CD14-positive monocyte (primary cell): ENCODE measurements at regions not wholly inside any gene's neighbourhood (a gene's known extent, or its start where the extent isn't known, plus 50 kb on each side); places are given as distances from the start of the nearest gene placed in this dataset.

Experiments
- DNase-seq, 3 donors: peaks; one replicate each; pipeline ENCODE4 v3.0.0-alpha.2; 2011 to 2022
- H2AFZ ChIP-seq: 2 replicates; pipeline ENCODE4 v1.6.0; 2012; ENCODE audit warnings: mild to moderate bottlenecking, low read depth, low read length, inconsistent platforms; ENCODE audit not compliant: insufficient read depth, poor library complexity, severe bottlenecking
- H3K27ac ChIP-seq, 2 donors: 1 replicate in 1 of 2; 2 replicates in 1 of 2; pipeline ENCODE4 v1.5.1; 2012 to 2013; ENCODE audit warnings: low read length in 2 of 2, control low read depth in 1 of 2, inconsistent platforms in 1 of 2, low read depth in 1 of 2, mild to moderate bottlenecking in 1 of 2
- H3K27me3 ChIP-seq, 2 donors: one replicate each; pipeline versions ENCODE4 v1.6.0 to v1.6.1; 2011 to 2013; ENCODE audit warnings: low read length in 2 of 2; ENCODE audit not compliant: control insufficient read depth in 2 of 2, insufficient read depth in 2 of 2
- H3K36me3 ChIP-seq, 2 donors: replicated peaks in 1 of 2; 1 replicate in 1 of 2; 2 replicates in 1 of 2; pipeline versions ENCODE4 v1.5.1 to v1.6.1; 2012 to 2013; ENCODE audit warnings: low read length in 2 of 2, control low read depth in 1 of 2, inconsistent platforms in 1 of 2, mild to moderate bottlenecking in 1 of 2; ENCODE audit not compliant: insufficient read depth in 2 of 2, control insufficient read depth in 1 of 2
- H3K4me1 ChIP-seq, 2 donors: 1 replicate in 1 of 2; 2 replicates in 1 of 2; pipeline versions ENCODE4 v1.5.1 to v1.6.1; 2012 to 2013; ENCODE audit warnings: low read length in 2 of 2, control low read depth in 1 of 2, inconsistent platforms in 1 of 2, mild to moderate bottlenecking in 1 of 2, moderate library complexity in 1 of 2; ENCODE audit not compliant: insufficient read depth in 2 of 2, control insufficient read depth in 1 of 2
- H3K4me2 ChIP-seq: replicated peaks from 2 replicates; pipeline ENCODE3; 2012; ENCODE audit warnings: low read length, moderate library complexity, mild to moderate bottlenecking; ENCODE audit not compliant: poor library complexity, severe bottlenecking; ENCODE audit errors: extremely low read depth
- H3K4me3 ChIP-seq, 3 experiments: fragments of 200-600 bp in 1 of 3; sonication (generic) in 1 of 3; replicated peaks in 1 of 3; 1 replicate in 2 of 3; 2 replicates in 1 of 3; pipeline ENCODE4 v1.5.1; 2011 to 2013; ENCODE audit warnings: low read length in 3 of 3, mild to moderate bottlenecking in 3 of 3, control low read depth in 2 of 3, low read depth in 2 of 3, inconsistent platforms in 1 of 3, moderate library complexity in 1 of 3
- H3K79me2 ChIP-seq: 2 replicates; pipeline ENCODE4 v1.6.0; 2012; ENCODE audit warnings: mild to moderate bottlenecking, control low read depth, inconsistent platforms, low read length, moderate library complexity; ENCODE audit not compliant: insufficient read depth
- H3K9ac ChIP-seq: 2 replicates; pipeline ENCODE4 v1.6.0; 2017; ENCODE audit warnings: low read length, mild to moderate bottlenecking; ENCODE audit not compliant: insufficient read depth, poor library complexity, severe bottlenecking
- H3K9me3 ChIP-seq, 2 donors: replicated peaks in 1 of 2; 1 replicate in 1 of 2; 2 replicates in 1 of 2; pipeline versions ENCODE4 v1.5.1 to v1.6.1; 2012 to 2013; ENCODE audit warnings: low read length in 2 of 2, control low read depth in 1 of 2; ENCODE audit not compliant: control insufficient read depth in 1 of 2, insufficient read depth in 1 of 2
- H4K20me1 ChIP-seq: 2 replicates; pipeline ENCODE4 v1.6.0; 2012; ENCODE audit warnings: mild to moderate bottlenecking, low read length, control low read depth, moderate library complexity; ENCODE audit not compliant: insufficient read depth
- H3K27ac Mint-ChIP-seq, 7 donors: one replicate each; pipeline ENCODE4 v1.8.0; 2020; ENCODE audit warnings: mild to moderate bottlenecking in 7 of 7, mixed read lengths in 7 of 7, moderate library complexity in 6 of 7, inconsistent platforms in 2 of 7
- H3K27me3 Mint-ChIP-seq, 3 donors: one replicate each; pipeline ENCODE4 v1.8.0; 2021 to 2022; ENCODE audit warnings: low read depth in 3 of 3, mild to moderate bottlenecking in 3 of 3, mixed read lengths in 3 of 3, moderate library complexity in 3 of 3, inconsistent platforms in 1 of 3
- H3K36me3 Mint-ChIP-seq, 2 donors: one replicate each; pipeline ENCODE4 v1.8.0; 2020; ENCODE audit warnings: mixed read lengths in 2 of 2, inconsistent platforms in 1 of 2, mild to moderate bottlenecking in 1 of 2
- H3K4me1 Mint-ChIP-seq: one replicate; pipeline ENCODE4 v1.8.0; 2020; ENCODE audit warnings: mild to moderate bottlenecking, mixed read lengths
- H3K4me3 Mint-ChIP-seq, 2 donors: one replicate each; pipeline ENCODE4 v1.8.0; 2020; ENCODE audit warnings: mild to moderate bottlenecking in 2 of 2, mixed read lengths in 2 of 2, moderate library complexity in 1 of 2
- H3K9me3 Mint-ChIP-seq, 7 donors: one replicate each; pipeline ENCODE4 v1.8.0; 2020 to 2022; ENCODE audit warnings: mixed read lengths in 7 of 7, mild to moderate bottlenecking in 6 of 7, moderate library complexity in 6 of 7, inconsistent platforms in 2 of 7
- WGBS: methylation state at CpG from one replicate; pipeline ENCODE4 v1.1.5; 2013; ENCODE audit warnings: missing lambda C conversion rate; ENCODE audit not compliant: insufficient coverage; 5-methylcytosine and 5-hydroxymethylcytosine counted together
- intact Hi-C, 2 donors: fragments of 100-400 bp; cut with micrococcal nuclease; formaldehyde crosslinking; loops; one replicate each; pipeline versions ENCODE4 v1.15.0 to v1.15.1; 2023
- TF ChIP-seq, protein P1 (sequence below): fragments of 200-600 bp; IDR thresholded peaks from one replicate; pipeline ENCODE4 v1.8.0; 2022; ENCODE audit warnings: antibody characterized with exemption, mild to moderate bottlenecking

DNA sequence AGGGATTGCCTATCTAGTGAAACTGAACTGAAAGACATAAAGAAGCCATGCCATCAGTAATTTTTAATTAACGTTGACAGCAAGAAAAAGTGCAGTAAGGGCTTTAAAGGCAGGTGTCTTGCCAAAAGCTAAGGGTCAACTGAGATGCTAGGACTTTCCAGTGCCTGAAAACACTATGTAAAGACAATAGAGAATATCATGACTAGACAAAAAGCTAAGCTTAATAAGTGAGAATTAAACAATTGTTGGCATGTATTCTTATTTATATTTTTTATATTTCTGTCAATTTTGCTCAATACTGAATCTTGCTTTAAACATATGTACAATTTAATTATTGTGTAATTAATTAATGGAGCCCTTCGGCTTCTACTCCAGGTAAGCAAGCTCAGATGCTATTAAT, 803.1 kb downstream of the IGSF11 start:
- no peak overlapping the region for H3K9ac ChIP-seq
- H3K4me3 Mint-ChIP-seq, result no peak overlapping the region
- H3K4me1 Mint-ChIP-seq, result no peaks in the 10 kb centered on the region
- no peak for DNase-seq
- no peak overlapping the region for H3K27ac ChIP-seq
- no peak overlapping the region for H2AFZ ChIP-seq
- peaks cover 0 to 6% of the 10 kb centered on the region in 2 donors for H3K9me3 ChIP-seq
- no CpG with 5 or more reads among the region's 2 CpGs for WGBS
- peaks cover 0 to 6% (median 0%) of the 10 kb centered on the region in 7 donors for H3K9me3 Mint-ChIP-seq
- TF ChIP-seq, protein P1, sequence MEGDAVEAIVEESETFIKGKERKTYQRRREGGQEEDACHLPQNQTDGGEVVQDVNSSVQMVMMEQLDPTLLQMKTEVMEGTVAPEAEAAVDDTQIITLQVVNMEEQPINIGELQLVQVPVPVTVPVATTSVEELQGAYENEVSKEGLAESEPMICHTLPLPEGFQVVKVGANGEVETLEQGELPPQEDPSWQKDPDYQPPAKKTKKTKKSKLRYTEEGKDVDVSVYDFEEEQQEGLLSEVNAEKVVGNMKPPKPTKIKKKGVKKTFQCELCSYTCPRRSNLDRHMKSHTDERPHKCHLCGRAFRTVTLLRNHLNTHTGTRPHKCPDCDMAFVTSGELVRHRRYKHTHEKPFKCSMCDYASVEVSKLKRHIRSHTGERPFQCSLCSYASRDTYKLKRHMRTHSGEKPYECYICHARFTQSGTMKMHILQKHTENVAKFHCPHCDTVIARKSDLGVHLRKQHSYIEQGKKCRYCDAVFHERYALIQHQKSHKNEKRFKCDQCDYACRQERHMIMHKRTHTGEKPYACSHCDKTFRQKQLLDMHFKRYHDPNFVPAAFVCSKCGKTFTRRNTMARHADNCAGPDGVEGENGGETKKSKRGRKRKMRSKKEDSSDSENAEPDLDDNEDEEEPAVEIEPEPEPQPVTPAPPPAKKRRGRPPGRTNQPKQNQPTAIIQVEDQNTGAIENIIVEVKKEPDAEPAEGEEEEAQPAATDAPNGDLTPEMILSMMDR, result no peak
- H3K4me3 ChIP-seq, result no peak overlapping the region
- no peaks in the 10 kb centered on the region for H3K79me2 ChIP-seq
- H3K27ac Mint-ChIP-seq, result no peak overlapping the region
- H3K4me2 ChIP-seq, result no peak overlapping the region
- no peaks in the 10 kb centered on the region for H4K20me1 ChIP-seq
- H3K4me1 ChIP-seq, result no peaks in the 10 kb centered on the region
- no peaks in the 10 kb centered on the region for H3K36me3 ChIP-seq
- H3K36me3 Mint-ChIP-seq, result no peaks in the 10 kb centered on the region
- no peaks in the 10 kb centered on the region for H3K27me3 ChIP-seq
- H3K27me3 Mint-ChIP-seq, result peaks cover 0 to 3% (median 0%) of the 10 kb centered on the region in 3 donors
- intact Hi-C loops, result no loop called here

DNA sequence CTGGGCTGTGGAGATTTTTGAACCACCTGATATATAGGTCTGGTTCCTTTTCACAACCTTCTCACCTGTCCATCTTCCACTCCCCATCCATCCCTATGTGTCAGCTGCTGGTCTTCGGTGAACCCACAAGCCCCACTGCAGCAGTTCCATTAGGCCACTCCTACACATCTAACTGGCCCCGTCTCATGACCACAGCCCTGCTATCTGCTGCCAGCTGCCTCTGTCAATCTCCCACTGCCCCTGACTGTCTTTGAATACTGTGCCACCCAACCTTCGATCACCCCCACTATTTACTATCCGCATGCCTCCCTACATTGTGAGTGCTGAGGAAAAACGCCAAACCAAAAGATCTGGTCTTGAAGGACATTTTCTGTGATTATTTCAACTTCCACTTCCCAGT, 795.4 kb downstream of the IGSF11 start:
- H3K9ac ChIP-seq, result no peak overlapping the region
- H3K27ac ChIP-seq, result no peak overlapping the region
- H3K9me3 Mint-ChIP-seq, result no peaks in the 10 kb centered on the region
- no peak overlapping the region for H3K4me2 ChIP-seq
- no peaks in the 10 kb centered on the region for H3K79me2 ChIP-seq
- H3K36me3 Mint-ChIP-seq, result no peaks in the 10 kb centered on the region
- no peak for DNase-seq
- H3K27me3 Mint-ChIP-seq, result no peaks in the 10 kb centered on the region
- no peaks in the 10 kb centered on the region for H3K4me1 Mint-ChIP-seq
- intact Hi-C loops, result no loop called here
- WGBS, result 96% methylated on average over 4 of the region's 5 CpGs
- no peaks in the 10 kb centered on the region for H3K27me3 ChIP-seq
- H3K9me3 ChIP-seq, result no peaks in the 10 kb centered on the region
- H3K36me3 ChIP-seq, result no peaks in the 10 kb centered on the region
- TF ChIP-seq, protein P1, result no peak
- H3K27ac Mint-ChIP-seq, result no peak overlapping the region
- H3K4me3 Mint-ChIP-seq, result no peak overlapping the region
- no peak overlapping the region for H2AFZ ChIP-seq
- no peak overlapping the region for H3K4me3 ChIP-seq
- no peaks in the 10 kb centered on the region for H4K20me1 ChIP-seq
- no peaks in the 10 kb centered on the region for H3K4me1 ChIP-seq
